ENCODE measurements at regions not wholly inside any gene's neighbourhood (a gene's known extent, or its start where the extent isn't known, plus 50 kb on each side); places are given as distances from the start of the nearest gene placed in this dataset.

GRCh38 chr4:138420471-138420870 is 178.3 kb upstream of the SLC7A11 start:
- TF ChIP-seq CTCF (optimal IDR thresholded peaks at IDR 0.05 in 1 of 3, IDR thresholded peaks at IDR 0.05 in 1 of 3, conservative IDR thresholded peaks at IDR 0.05 in 1 of 3; ENCODE audit: extremely low read depth in 1 of 3, insufficient read depth in 2 of 3, low read length in 3 of 3) (no peak), EZH2 (IDR thresholded peaks at IDR 0.05; ENCODE audit: low read length) (no peak)
